ENCODE measurements at regions not wholly inside any gene's neighbourhood (a gene's known extent, or its start where the extent isn't known, plus 50 kb on each side); places are given as distances from the start of the nearest gene placed in this dataset.

DNA sequence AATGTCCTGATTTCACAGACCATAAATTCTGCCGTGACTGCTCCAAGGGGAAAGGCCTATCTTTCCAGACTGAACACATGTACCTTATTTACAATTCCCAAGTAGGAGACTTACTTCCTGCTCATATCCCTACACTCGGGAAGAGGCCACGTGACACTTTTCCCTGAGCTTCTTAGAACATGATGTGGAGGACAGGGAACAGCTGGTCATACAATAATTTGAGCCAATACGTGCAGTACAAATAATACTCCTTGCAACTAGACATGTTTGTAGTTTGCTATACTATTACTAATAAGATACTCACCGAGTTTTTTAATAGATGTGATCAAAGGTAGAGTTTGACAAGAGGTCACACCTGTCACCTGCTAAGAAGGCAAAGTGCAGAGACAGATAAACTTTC is 256.4 kb downstream of the SP3 start:
- TF ChIP-seq CTCF (IDR thresholded peaks at IDR 0.05) (no peak), POLR2A (IDR thresholded peaks at IDR 0.05) (no peak)
